ACC112 (cell line): ENCODE measurements at regions not wholly inside any gene's neighbourhood (a gene's known extent, or its start where the extent isn't known, plus 50 kb on each side); places are given as distances from the start of the nearest gene placed in this dataset.
"Not testable (repeated sequence)": the region's sequence is repeated elsewhere in the genome, so short reads cannot be mapped to it uniquely, and the experiment has no call there.

Source experiments
- H2AFZ ChIP-seq: fragments of 200-600 bp; sonication (generic); one replicate; pipeline ENCODE4 v1.6.0; 2017; ENCODE audit warnings: antibody characterized with exemption, low read length; ENCODE audit not compliant: unreplicated experiment
- H3K27ac ChIP-seq: fragments of 200-600 bp; sonication (generic); 2 replicates; pipeline ENCODE4 v1.5.1; 2014; ENCODE audit warnings: low read depth, mild to moderate bottlenecking, antibody characterized with exemption, low read length, moderate library complexity
- H3K27me3 ChIP-seq: fragments of 200-600 bp; sonication (generic); 2 replicates; pipeline ENCODE4 v1.6.1; 2014; ENCODE audit warnings: mild to moderate bottlenecking, antibody characterized with exemption, low read length, moderate library complexity, mixed read lengths; ENCODE audit not compliant: insufficient read depth
- H3K36me3 ChIP-seq: fragments of 200-600 bp; sonication (generic); 2 replicates; pipeline ENCODE4 v1.6.1; 2016; ENCODE audit warnings: mild to moderate bottlenecking, antibody characterized with exemption, low read length, moderate library complexity, mixed read lengths; ENCODE audit not compliant: insufficient read depth
- H3K4me1 ChIP-seq: fragments of 200-600 bp; sonication (generic); one replicate; pipeline ENCODE4 v1.6.1; 2016; ENCODE audit warnings: low read length, mixed read lengths; ENCODE audit not compliant: insufficient read depth, unreplicated experiment, control insufficient read depth
- H3K4me3 ChIP-seq: fragments of 200-600 bp; sonication (generic); 2 replicates; pipeline ENCODE4 v1.5.1; 2014; ENCODE audit warnings: mild to moderate bottlenecking, low read depth, low read length
- H3K79me2 ChIP-seq: fragments of 200-600 bp; sonication (generic); one replicate; pipeline ENCODE4 v1.6.0; 2016; ENCODE audit warnings: low read length; ENCODE audit not compliant: control insufficient read depth, unreplicated experiment, insufficient read depth

DNA sequence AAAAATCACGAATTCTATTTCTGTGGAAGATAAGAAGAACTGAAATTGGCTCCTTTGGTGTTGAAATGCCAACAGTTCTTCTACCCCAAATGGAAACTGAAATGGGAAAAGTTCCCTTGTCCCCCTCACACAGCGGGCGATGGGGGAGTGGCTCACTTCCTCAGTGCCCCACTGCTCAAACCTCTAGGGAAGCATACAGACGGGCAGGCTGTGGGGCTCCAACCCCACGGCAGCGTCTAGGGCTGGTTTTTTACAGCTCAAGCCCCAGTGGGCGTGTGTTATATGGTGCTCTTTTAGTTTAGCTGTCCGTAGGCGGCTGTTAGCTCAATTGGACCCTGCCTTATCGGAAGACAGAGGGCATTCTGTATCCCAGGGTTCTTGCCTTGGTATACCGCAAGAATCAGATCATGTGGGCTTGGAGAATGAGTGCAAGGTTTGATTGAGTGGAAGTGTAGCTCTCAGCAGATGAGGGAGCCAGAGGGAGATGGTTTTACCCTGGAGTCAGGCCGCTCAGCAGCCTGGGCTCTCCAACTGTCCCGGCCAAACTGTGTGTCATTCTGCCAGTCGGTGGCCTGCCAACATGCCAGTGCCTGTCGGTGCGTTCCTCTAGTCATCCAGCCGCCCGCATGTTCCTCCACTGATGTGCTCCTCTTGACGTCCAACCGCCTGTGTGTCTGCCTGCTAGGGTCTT, 166.3 kb upstream of the ZNF608 start:
- Histone ChIP-seq H3K4me1 (peaks cover 5% of the 10 kb centered on the region), H2AFZ (no peak overlapping the region), H3K4me3 (no peak overlapping the region), H3K36me3 (no peaks in the 10 kb centered on the region), H3K27ac (no peak overlapping the region), H3K79me2 (no peaks in the 10 kb centered on the region), H3K27me3 (no peaks in the 10 kb centered on the region)

DNA sequence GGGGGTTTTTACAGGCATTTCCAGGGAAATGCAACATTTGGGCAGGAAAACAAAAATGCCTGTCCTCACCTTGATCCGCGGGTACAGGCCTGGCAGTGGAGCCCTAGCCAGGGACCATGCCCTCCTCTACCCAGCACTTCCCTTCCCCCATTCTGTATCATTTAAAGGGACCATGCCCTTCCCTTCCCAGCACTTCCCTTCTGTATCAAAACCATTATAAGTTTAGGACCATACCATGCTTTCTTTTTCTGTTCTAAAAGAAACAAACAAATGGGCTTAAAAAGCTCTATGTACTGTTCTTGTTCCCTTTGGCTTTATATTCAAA, 166.9 kb upstream of the ZNF608 start:
- H3K27me3 ChIP-seq = no peaks in the 10 kb centered on the region
- H3K4me3 ChIP-seq = no peak overlapping the region
- no peak overlapping the region for H3K27ac ChIP-seq
- H3K79me2 ChIP-seq = no peaks in the 10 kb centered on the region
- H3K36me3 ChIP-seq = no peaks in the 10 kb centered on the region
- peaks cover 5% of the 10 kb centered on the region for H3K4me1 ChIP-seq
- H2AFZ ChIP-seq = no peak overlapping the region

DNA sequence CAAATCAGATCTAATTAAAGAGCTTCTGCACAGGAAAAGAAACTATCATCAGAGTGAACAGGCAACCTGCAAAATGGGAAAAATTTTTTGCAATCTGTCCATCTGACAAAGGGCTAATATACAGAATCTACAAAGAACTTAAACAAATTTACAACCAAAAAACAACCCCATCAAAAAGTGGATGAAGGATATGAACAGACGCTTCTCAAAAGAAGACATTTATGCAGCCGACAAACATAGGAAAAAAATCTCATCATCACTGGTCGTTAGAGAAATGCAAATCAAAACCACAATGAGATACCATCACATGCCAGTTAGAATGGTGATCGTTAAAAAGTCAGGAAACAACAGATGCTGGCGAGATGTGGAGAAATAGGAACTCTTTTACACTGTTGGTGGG, 169.9 kb upstream of the ZNF608 start:
- H3K4me3 ChIP-seq, H3K4me1 ChIP-seq, H3K27ac ChIP-seq, H3K79me2 ChIP-seq, H2AFZ ChIP-seq, H3K36me3 ChIP-seq, H3K27me3 ChIP-seq: not testable (repeated sequence)

DNA sequence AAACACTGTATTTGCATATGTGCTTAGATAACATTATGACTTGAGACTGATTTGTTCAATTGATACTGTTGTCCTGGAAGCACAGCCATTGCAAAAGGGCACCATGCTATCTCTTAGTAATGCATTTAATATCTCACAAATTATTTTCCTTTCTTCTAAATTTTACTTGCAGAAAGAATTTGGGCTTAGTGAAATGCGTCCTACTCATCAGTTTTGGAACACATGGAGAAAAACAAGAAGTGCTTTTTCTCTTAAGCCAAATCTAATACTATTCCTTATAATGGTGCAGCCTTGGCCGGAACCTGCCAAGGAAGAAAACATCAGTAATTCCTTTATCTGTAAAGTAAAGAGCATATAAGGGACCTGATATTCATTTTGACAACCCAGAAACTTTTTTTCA, 172.2 kb upstream of the ZNF608 start:
- Histone ChIP-seq H3K36me3 (no peaks in the 10 kb centered on the region), H3K4me3 (no peak overlapping the region), H3K27ac (no peak overlapping the region), H3K79me2 (no peaks in the 10 kb centered on the region), H3K27me3 (no peaks in the 10 kb centered on the region), H2AFZ (no peak overlapping the region), H3K4me1 (no peaks in the 10 kb centered on the region)

DNA sequence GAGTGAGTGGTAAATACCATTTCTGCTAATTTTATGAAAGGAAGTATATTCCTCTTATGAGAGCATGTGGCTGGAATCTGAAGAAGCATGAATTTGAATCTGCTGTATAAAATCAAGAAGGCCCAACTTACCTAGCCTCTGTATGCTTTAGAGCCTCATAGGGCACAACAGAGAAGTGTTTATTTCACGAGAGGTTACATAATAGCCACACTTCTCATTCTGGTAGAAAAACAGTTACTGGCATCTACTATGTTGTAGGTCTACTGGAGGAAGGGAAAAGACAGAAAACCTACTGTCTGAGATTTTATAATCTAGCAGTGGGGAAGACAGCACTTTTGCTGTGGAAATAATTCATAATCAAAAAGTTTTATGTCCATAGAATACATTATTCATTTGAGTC, 172.6 kb upstream of the ZNF608 start:
- no peaks in the 10 kb centered on the region for H3K36me3 ChIP-seq
- no peaks in the 10 kb centered on the region for H3K27me3 ChIP-seq
- no peak overlapping the region for H3K27ac ChIP-seq
- H3K4me3 ChIP-seq = no peak overlapping the region
- no peak overlapping the region for H2AFZ ChIP-seq
- H3K4me1 ChIP-seq = no peaks in the 10 kb centered on the region
- no peaks in the 10 kb centered on the region for H3K79me2 ChIP-seq

DNA sequence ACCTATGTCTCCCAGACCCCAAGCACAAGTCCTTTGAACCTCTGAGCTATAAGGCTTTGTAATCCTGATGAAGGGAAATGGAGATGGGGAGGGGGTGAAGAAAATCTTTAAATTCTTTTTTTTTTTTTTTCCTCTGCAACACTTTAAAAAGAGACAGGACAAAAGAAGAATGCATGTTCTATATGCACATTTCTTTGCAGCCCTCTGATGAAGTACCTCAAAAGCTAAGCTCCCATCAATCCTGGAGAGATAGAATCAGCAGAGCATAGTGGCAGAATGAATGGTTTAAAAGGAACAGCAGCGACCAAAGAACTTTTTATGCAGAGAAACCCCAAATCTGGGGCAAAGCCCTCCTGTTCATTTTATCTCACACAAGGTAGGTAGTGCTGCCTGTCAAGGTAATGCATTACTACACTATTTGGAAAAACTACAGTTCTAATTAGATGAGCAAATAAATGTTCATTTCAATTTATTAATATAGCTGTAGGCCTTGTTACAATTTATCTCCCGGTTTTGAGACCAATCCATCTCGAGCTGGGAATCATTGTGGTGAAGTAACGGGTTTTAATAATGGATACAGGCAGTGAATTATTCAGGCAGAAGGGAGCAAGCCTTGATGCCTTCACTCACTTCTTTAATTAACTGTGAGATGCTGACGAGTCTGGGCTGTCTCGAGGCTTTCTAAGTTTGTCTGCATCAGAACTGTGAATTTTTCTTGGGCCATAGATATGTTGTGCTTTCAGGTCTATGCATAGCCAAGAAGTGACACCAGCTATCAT, 173.5 kb upstream of the ZNF608 start:
- no peak overlapping the region for H3K4me3 ChIP-seq
- H3K36me3 ChIP-seq = no peaks in the 10 kb centered on the region
- H3K4me1 ChIP-seq = no peaks in the 10 kb centered on the region
- H3K27me3 ChIP-seq = no peaks in the 10 kb centered on the region
- no peak overlapping the region for H2AFZ ChIP-seq
- no peak overlapping the region for H3K27ac ChIP-seq
- H3K79me2 ChIP-seq = no peaks in the 10 kb centered on the region

DNA sequence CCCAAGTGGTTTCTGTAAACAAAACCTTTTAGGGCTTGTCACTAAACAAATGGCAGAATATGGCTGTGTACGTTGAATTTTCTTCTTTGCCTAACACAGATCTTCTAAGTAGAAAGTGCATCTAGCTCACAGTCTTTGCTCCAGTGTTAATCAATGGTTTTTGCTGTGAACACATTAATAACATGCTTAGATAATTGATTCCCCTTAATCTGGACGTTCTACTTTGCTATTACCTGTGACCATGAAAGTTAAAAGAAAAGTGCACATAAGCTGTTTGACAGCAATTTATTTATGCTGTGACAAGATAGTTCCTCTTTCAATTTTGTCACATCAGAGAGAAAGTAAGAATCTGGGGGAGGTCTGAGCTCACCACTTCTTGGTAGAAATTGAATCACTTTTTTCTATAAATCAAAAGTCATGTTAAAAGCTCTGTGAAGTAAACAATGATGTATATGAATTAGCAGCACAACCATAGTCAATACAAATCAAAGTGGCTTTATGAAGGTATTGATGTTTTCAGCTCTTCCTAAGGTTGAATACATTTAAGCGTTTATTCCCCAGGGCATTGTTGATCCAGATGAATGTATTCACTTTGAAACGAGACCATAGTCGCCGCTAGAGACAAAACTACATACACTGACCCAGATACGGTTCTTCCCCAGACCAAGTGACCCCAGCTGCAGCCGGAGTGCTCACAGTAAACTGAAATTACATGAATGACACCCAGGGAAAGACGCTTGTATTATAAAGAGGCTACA, 174.6 kb upstream of the ZNF608 start:
- H3K27me3 ChIP-seq = no peaks in the 10 kb centered on the region
- no peaks in the 10 kb centered on the region for H3K79me2 ChIP-seq
- no peak overlapping the region for H2AFZ ChIP-seq
- H3K4me1 ChIP-seq = no peaks in the 10 kb centered on the region
- H3K27ac ChIP-seq = no peak overlapping the region
- H3K4me3 ChIP-seq = no peak overlapping the region
- no peaks in the 10 kb centered on the region for H3K36me3 ChIP-seq

DNA sequence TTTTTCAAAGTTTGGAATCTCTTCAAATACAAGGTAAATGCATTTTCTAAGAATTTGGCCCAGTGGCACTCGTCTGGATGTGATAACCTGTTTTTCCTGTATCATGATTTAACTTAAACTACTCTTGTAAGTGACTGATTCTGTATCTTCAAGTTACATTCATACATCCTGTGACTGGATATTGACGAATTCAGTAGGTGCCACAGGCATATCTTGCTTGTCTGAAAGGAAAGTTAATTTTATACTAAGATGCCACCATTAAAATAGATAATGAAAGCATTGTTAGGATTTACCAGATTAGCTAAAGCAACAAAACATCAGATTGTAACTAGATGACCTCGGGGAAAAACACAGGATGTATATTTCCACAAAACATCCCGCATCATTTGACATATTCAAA, 175.3 kb upstream of the ZNF608 start:
- Histone ChIP-seq H3K27ac (no peak overlapping the region), H3K4me1 (no peaks in the 10 kb centered on the region), H2AFZ (no peak overlapping the region), H3K27me3 (no peaks in the 10 kb centered on the region), H3K36me3 (no peaks in the 10 kb centered on the region), H3K79me2 (no peaks in the 10 kb centered on the region), H3K4me3 (no peak overlapping the region)

DNA sequence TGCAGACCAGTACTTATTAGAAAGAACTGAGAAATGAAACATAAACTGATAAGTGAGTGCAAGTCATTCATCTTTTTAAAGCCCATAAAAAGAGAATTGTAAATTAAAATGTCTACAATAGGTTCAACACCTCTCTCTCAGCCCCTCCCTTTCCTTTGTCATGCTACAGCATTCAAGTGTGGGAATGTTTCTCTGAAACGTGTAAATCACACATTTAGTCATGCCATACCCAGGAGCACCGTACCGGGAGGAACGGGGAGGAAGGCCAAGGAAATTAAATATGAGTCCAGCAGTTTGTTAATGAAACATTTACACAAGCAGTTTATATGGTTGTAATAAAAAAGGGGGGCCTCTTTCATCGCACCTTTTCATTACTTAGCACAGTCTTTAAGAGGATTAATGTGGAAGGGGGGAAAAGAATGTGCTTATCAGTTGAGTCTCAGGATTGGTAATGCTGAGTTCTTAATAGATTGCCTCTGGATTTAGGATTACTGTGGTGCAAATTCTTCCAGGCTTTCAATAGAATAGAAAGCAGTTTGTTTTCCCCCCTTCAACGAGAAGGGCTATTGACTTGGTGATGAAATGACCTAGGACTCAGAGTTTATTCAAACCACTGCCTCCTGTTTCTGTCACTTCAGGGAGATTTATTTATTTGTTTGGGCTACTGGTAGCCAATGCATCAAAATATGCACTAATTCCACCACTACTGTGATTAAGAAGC, 176.0 kb upstream of the ZNF608 start:
- no peaks in the 10 kb centered on the region for H3K27me3 ChIP-seq
- no peak overlapping the region for H3K27ac ChIP-seq
- no peak overlapping the region for H3K4me3 ChIP-seq
- H2AFZ ChIP-seq = no peak overlapping the region
- no peaks in the 10 kb centered on the region for H3K4me1 ChIP-seq
- no peaks in the 10 kb centered on the region for H3K79me2 ChIP-seq
- no peaks in the 10 kb centered on the region for H3K36me3 ChIP-seq

DNA sequence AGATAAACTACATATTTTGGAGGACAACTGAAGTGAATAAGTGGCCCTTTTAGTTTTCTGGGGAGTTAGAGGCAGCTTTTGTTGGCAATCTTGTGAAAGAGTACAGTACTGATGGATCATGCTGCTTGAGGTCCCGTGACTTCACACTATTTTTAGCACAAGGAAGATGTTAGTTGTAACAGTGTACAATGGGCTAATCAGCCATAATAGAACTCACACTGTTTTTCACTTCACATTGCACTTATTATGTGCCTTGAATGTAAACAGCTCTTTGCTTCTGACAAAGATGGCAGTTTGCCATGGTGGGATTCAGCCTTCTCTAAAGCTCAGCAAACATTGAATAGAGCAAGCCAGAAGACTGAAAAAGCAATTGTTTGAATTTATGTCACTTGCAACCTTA, 176.7 kb upstream of the ZNF608 start:
- no peaks in the 10 kb centered on the region for H3K79me2 ChIP-seq
- H3K27ac ChIP-seq = no peak overlapping the region
- no peak overlapping the region for H3K4me3 ChIP-seq
- no peaks in the 10 kb centered on the region for H3K27me3 ChIP-seq
- H2AFZ ChIP-seq = no peak overlapping the region
- no peaks in the 10 kb centered on the region for H3K4me1 ChIP-seq
- H3K36me3 ChIP-seq = no peaks in the 10 kb centered on the region
